ENCODE measurements at regions not wholly inside any gene's neighbourhood (a gene's known extent, or its start where the extent isn't known, plus 50 kb on each side); places are given as distances from the start of the nearest gene placed in this dataset.

- TF ChIP-seq ZFX (IDR thresholded peaks at IDR 0.05; ENCODE audit: borderline replicate concordance) (no peak), CTCF (IDR thresholded peaks at IDR 0.05) (peak; percentile 44)
- H3K27ac ChIP-seq: no peak overlapping the region
Observed at GRCh38 chr7:1377111-1377909, 82.0 kb downstream of the MICALL2 start.

DNA sequence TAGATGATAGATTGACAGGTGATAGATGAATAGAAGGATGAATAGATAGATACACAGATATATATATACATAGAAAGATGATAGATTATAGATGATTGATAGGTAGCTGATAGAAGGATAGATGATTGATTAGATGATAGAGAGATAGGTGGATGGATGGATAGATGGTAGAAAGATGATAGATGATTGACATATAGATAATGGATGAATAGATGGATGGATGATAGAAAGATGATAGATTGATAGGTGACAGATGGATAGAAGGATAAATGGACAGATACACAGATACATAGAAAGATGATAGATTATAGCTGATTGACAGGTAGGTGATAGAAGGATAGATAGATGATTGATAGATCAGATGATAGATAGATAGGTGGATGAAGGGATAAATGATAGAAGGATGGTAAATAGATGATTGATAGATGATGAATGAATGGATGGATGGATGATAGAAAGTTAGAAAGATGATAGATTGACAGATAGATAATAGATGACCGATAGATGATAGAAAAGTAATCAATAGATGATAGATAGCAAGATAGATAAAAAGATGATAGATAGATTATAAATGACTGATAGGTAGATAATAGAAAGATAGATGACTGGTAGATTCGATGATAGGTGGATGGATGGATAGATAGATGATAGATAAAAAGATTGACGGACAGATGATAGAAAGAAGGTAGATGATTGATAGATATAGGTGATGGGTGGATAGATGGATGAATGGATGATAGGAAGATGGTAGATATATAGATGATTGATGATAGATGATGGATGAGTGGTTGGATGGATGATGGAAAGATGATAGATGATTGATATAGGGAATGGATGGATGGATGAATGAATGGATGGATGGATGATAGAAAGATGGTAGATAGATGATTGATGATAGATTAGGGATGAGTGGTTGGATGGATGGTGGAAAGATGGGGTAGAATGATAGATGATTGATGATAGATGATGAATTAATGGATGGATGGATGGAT lies 80.4 kb downstream of the MICALL2 start:
- no peak for TF ChIP-seq ZFX (IDR thresholded peaks at IDR 0.05; ENCODE audit: borderline replicate concordance)
- TF ChIP-seq CTCF (IDR thresholded peaks at IDR 0.05): no peak
- no peak overlapping the region for H3K27ac ChIP-seq

GRCh38 chr7:1380231-1380815 lies 78.9 kb downstream of the MICALL2 start:
- TF ChIP-seq CTCF (IDR thresholded peaks at IDR 0.05) (no peak), ZFX (IDR thresholded peaks at IDR 0.05; ENCODE audit: borderline replicate concordance) (no peak)
- no peak overlapping the region for H3K27ac ChIP-seq

DNA sequence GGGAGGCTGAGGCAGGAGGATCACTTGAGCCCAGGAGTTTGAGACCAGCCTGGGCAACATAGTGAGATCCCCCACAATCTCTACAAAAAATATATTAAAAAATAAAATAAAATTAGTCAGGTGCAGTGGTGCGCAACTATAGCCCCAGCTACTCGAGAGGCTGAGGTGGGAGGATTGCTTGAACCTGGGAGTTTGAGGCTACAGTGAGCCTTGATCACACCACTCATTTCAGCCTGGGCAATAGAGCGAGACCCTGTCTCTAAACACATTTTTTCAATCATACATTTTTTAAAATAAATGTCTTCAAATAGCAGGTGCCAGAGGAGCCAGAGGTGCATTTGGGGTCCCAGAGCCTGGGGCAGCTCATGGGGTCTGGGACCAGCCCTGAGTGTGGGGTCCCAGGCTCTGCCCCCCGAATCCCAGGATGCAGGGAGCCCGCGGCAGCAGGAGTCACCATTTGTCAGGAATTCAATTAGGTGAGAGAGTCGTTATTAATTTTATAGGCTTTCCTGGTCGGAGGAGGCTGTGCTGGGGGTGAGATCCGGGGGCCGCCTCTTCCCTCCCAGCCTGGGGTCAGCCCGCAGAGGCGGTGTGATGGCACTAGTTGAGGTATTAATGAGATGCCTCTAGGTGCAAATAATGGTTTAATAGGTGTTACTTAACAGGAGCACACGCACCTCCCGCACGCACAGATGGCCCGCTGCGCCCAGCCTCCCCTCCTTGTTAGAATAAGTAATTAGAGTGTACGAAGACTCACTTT lies 78.3 kb downstream of the MICALL2 start:
- TF ChIP-seq ZFX (IDR thresholded peaks at IDR 0.05; ENCODE audit: borderline replicate concordance): no peak
- TF ChIP-seq CTCF (IDR thresholded peaks at IDR 0.05): no peak
- no peak overlapping the region for H3K27ac ChIP-seq

DNA sequence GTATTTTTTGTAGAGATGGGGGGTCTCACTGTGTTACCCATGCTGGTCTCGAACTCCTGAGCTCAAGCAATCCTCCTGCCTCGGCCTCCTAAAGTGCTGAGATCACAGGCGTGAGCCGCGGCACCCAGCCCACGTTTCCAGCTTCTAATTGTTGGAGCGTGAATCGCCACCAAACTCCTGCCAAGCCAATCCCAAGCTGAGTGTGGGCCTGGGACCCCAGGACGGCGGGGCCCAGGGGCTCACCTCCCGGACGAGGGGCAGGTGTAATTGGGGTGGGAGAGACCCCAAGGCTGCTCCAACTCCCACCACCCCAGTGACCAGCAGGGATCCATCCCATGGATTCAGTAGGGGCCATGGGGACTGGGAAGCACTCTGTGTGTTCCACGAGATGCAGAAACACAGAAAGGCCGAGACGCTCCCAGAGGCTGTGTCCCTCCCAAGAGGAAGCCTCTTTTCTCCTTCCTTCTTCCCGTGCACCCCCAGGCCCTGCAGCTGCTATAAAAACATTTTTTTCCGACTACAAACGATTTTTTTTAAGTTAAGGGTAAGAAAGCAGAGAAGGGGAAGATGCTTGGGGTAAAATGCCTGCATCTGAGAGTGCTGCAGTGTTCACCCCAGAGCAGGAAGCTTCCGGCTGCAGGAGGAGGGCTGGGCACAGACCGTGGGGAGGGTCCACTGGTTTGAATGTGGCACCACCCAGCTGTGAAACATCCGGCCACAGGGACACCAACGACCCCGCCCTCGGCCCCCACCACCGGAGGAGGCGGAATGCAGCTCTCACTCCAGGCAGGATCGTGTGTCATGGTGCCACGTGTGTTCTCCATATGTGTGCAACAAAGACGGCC lies 76.5 kb downstream of the MICALL2 start:
- TF ChIP-seq ZFX (IDR thresholded peaks at IDR 0.05; ENCODE audit: borderline replicate concordance): no peak
- no peak for TF ChIP-seq CTCF (IDR thresholded peaks at IDR 0.05)
- H3K27ac ChIP-seq: no peak overlapping the region
